IMR-90 (cell line): ENCODE measurements at regions not wholly inside any gene's neighbourhood (a gene's known extent, or its start where the extent isn't known, plus 50 kb on each side); places are given as distances from the start of the nearest gene placed in this dataset.

Source experiments
- ATAC-seq: fragments of 200-7000 bp; cut with Tn5 transposase; 2 replicates; pipeline ENCODE4 v1.9.1; 2020; ENCODE audit warnings: low read depth, mild to moderate bottlenecking, moderate library complexity
- BruUV-seq: library from RNA; stranded (reverse); fragments of 400-500 nt; replicated peaks from 2 replicates; lab custom pipeline; 2021; lab: Mats Ljungman, UMichigan
- CTCF ChIA-PET: fragments of 300-600 bp; formaldehyde crosslinking; extraction: SDS; loops from one replicate; lab custom pipeline; 2021; ENCODE audit warnings: antibody characterized with exemption; lab: Yijun Ruan, JAX
- POLR2A ChIA-PET: fragments of 300-600 bp; sonication (Branson Sonifier 250); formaldehyde crosslinking; loops from one replicate; lab custom pipeline; 2022; ENCODE audit warnings: antibody characterized with exemption; ENCODE audit not compliant: unreplicated experiment; lab: Charles Lee
- DNase-seq: peaks from one replicate; pipeline ENCODE4 v3.0.0; 2013
- H2AFZ ChIP-seq: replicated peaks from 2 replicates; pipeline ENCODE3; 2013; ENCODE audit warnings: low read length, mild to moderate bottlenecking; ENCODE audit not compliant: poor library complexity
- H2AK5ac ChIP-seq: 2 replicates; pipeline ENCODE4 v1.6.1; 2013; ENCODE audit warnings: low read depth, low read length, inconsistent platforms
- H2AK9ac ChIP-seq: replicated peaks from 2 replicates; pipeline ENCODE3; 2013; ENCODE audit warnings: mild to moderate bottlenecking, low read depth, low read length, moderate library complexity; ENCODE audit not compliant: poor library complexity
- H2BK120ac ChIP-seq: 2 replicates; pipeline ENCODE4 v1.6.1; 2013; ENCODE audit warnings: low read depth, low read length, inconsistent platforms
- H2BK15ac ChIP-seq: 3 replicates; pipeline ENCODE4 v1.6.1; 2013; ENCODE audit warnings: low read depth, low read length, inconsistent platforms
- H2BK20ac ChIP-seq: 2 replicates; pipeline ENCODE4 v1.6.1; 2013; ENCODE audit warnings: low read depth, mild to moderate bottlenecking, inconsistent platforms, low read length, moderate library complexity
- H2BK5ac ChIP-seq: 2 replicates; pipeline ENCODE4 v1.6.1; 2013; ENCODE audit warnings: mild to moderate bottlenecking, low read depth, low read length, inconsistent platforms; ENCODE audit not compliant: poor library complexity, severe bottlenecking
- H3K14ac ChIP-seq: replicated peaks from 2 replicates; pipeline ENCODE4 v1.6.1; 2013; ENCODE audit warnings: low read depth, low read length, inconsistent platforms
- H3K18ac ChIP-seq: 2 replicates; pipeline ENCODE4 v1.6.1; 2013; ENCODE audit warnings: low read depth, low read length, control low read depth
- H3K23ac ChIP-seq: 2 replicates; pipeline ENCODE4 v1.6.1; 2013; ENCODE audit warnings: low read depth, low read length, inconsistent platforms
- H3K27ac ChIP-seq: 2 replicates; pipeline ENCODE4 v1.5.1; 2013; ENCODE audit warnings: mild to moderate bottlenecking, control low read depth, low read length; ENCODE audit not compliant: insufficient read depth
- H3K27me3 ChIP-seq: 2 replicates; pipeline ENCODE4 v1.6.1; 2013; ENCODE audit warnings: low read length; ENCODE audit not compliant: control insufficient read depth, insufficient read depth
- H3K36me3 ChIP-seq: 2 replicates; pipeline ENCODE4 v1.6.1; 2013; ENCODE audit warnings: low read length, mixed read lengths; ENCODE audit not compliant: control insufficient read depth, insufficient read depth
- H3K4ac ChIP-seq: 2 replicates; pipeline ENCODE4 v1.6.1; 2013; ENCODE audit warnings: low read depth, low read length, inconsistent platforms
- H3K4me1 ChIP-seq: 2 replicates; pipeline ENCODE4 v1.6.1; 2013; ENCODE audit warnings: low read length, mixed read lengths; ENCODE audit not compliant: control insufficient read depth, insufficient read depth
- H3K4me2 ChIP-seq: 2 replicates; pipeline ENCODE4 v1.6.1; 2013; ENCODE audit warnings: low read depth, mild to moderate bottlenecking, control low read depth, low read length, moderate library complexity
- H3K4me3 ChIP-seq: 2 replicates; pipeline ENCODE4 v1.5.1; 2013; ENCODE audit warnings: low read depth, mild to moderate bottlenecking, control low read depth, low read length, moderate library complexity; ENCODE audit not compliant: insufficient read depth
- H3K56ac ChIP-seq: 2 replicates; pipeline ENCODE4 v1.6.1; 2013; ENCODE audit warnings: low read length, inconsistent platforms; ENCODE audit not compliant: insufficient read depth; ENCODE audit errors: extremely low read depth
- H3K79me1 ChIP-seq, 2 experiments: 2 replicates each; pipeline ENCODE4 v1.6.1; 2013; ENCODE audit warnings: low read length in 2 of 2, inconsistent platforms in 1 of 2, low read depth in 1 of 2
- H3K9ac ChIP-seq: 2 replicates; pipeline ENCODE4 v1.6.1; 2013; ENCODE audit warnings: low read depth, low read length, control low read depth
- H3K9me1 ChIP-seq: 2 replicates; pipeline ENCODE4 v1.6.1; 2013; ENCODE audit warnings: low read length, inconsistent platforms; ENCODE audit not compliant: insufficient read depth
- H3K9me3 ChIP-seq: 2 replicates; pipeline ENCODE4 v1.6.1; 2013; ENCODE audit warnings: low read length; ENCODE audit not compliant: control insufficient read depth, insufficient read depth
- H4K20me1 ChIP-seq: 2 replicates; pipeline ENCODE4 v1.6.1; 2013; ENCODE audit warnings: low read length, inconsistent platforms; ENCODE audit not compliant: insufficient read depth
- H4K5ac ChIP-seq: 2 replicates; pipeline ENCODE4 v1.6.1; 2013; ENCODE audit warnings: mild to moderate bottlenecking, low read depth, low read length, control low read depth
- H4K8ac ChIP-seq, 2 experiments: 2 replicates each; pipeline ENCODE4 v1.6.1; 2013; ENCODE audit warnings: low read depth in 2 of 2, low read length in 2 of 2, control low read depth in 1 of 2, inconsistent platforms in 1 of 2
- H4K91ac ChIP-seq: 2 replicates; pipeline ENCODE4 v1.6.1; 2013; ENCODE audit warnings: low read depth, low read length, inconsistent platforms; ENCODE audit not compliant: insufficient read depth
- BHLHE40 ChIP-seq: fragments of 150-350 bp; IDR thresholded peaks from 2 replicates; pipeline ENCODE4 v1.6.1; 2016; ENCODE audit warnings: mild to moderate bottlenecking, low read depth, low read length
- CEBPB ChIP-seq: IDR thresholded peaks from 2 replicates; pipeline ENCODE4 v1.6.1; 2012; ENCODE audit warnings: low read depth, low read length, improper control_type of control experiment
- CHD1 ChIP-seq: IDR thresholded peaks from 2 replicates; pipeline ENCODE4 v1.6.1; 2012; ENCODE audit warnings: low read depth, low read length, improper control_type of control experiment
- FOS ChIP-seq: fragments of 150-350 bp; IDR thresholded peaks from 2 replicates; pipeline ENCODE4 v1.6.1; 2016; ENCODE audit warnings: low read depth, low read length
- MAFK ChIP-seq: IDR thresholded peaks from 2 replicates; pipeline ENCODE4 v1.6.1; 2012; ENCODE audit warnings: low read depth, low read length, improper control_type of control experiment
- MAZ ChIP-seq: IDR thresholded peaks from 2 replicates; pipeline ENCODE4 v1.6.1; 2012; ENCODE audit warnings: low read depth, mild to moderate bottlenecking, low read length, improper control_type of control experiment, moderate library complexity, borderline replicate concordance
- MXI1 ChIP-seq: IDR thresholded peaks from 2 replicates; pipeline ENCODE4 v1.6.1; 2012; ENCODE audit warnings: low read depth, mild to moderate bottlenecking, low read length, moderate library complexity, borderline replicate concordance
- NFE2L2 ChIP-seq: fragments of 150-350 bp; IDR thresholded peaks from 2 replicates; pipeline ENCODE4 v1.6.1; 2016; ENCODE audit warnings: low read depth, mild to moderate bottlenecking, low read length
- POLR2A ChIP-seq: IDR thresholded peaks from 2 replicates; pipeline ENCODE4 v1.6.1; 2012; ENCODE audit warnings: mild to moderate bottlenecking, low read depth, low read length
- RAD21 ChIP-seq: IDR thresholded peaks from 2 replicates; pipeline ENCODE4 v1.6.1; 2012; ENCODE audit warnings: low read length, improper control_type of control experiment
- RCOR1 ChIP-seq: IDR thresholded peaks from 2 replicates; pipeline ENCODE4 v1.6.1; 2012; ENCODE audit warnings: mild to moderate bottlenecking, low read length, improper control_type of control experiment; ENCODE audit not compliant: insufficient replicate concordance
- RFX5 ChIP-seq: IDR thresholded peaks from 2 replicates; pipeline ENCODE4 v1.8.0; 2012; ENCODE audit warnings: low read depth, mild to moderate bottlenecking, low read length, moderate library complexity
- SMC3 ChIP-seq: fragments of 150-350 bp; IDR thresholded peaks from 2 replicates; pipeline ENCODE4 v1.6.1; 2016; ENCODE audit warnings: low read depth, mild to moderate bottlenecking, antibody characterized with exemption, low read length, moderate library complexity
- dilution Hi-C: fragments of 300-500 bp; cut with HindIII; formaldehyde crosslinking; loops from one replicate; pipeline ENCODE4 v1.14.3; 2018; ENCODE audit warnings: low sequenced_read_pairs; ENCODE audit not compliant: unreplicated experiment
- in situ Hi-C: fragments of 300-500 bp; cut with MboI; formaldehyde crosslinking; loops from 3 replicates; pipeline ENCODE4 v1.14.3; 2019; ENCODE audit warnings: low sequenced_read_pairs, inconsistent platforms, mixed read lengths
- intact Hi-C: fragments of 100-400 bp; cut with micrococcal nuclease; formaldehyde crosslinking; loops from 2 replicates; pipeline ENCODE4 v1.10.0; 2022
- TF ChIP-seq, protein P1 (sequence below): fragments of 150-350 bp; IDR thresholded peaks from 2 replicates; pipeline ENCODE4 v1.6.1; 2017; ENCODE audit warnings: mild to moderate bottlenecking, antibody characterized with exemption, low read length, low read depth
- TF ChIP-seq, protein P2 (sequence below): conservative IDR thresholded peaks from 2 replicates; pipeline ENCODE4 v1.5.1; 2012; ENCODE audit warnings: mild to moderate bottlenecking, low read depth, low read length, improper control_type of control experiment
- TF ChIP-seq, protein P3 (sequence below): fragments of 150-350 bp; IDR thresholded peaks from 2 replicates; pipeline ENCODE4 v1.6.1; 2016; ENCODE audit warnings: low read depth, mild to moderate bottlenecking, low read length, moderate library complexity, borderline replicate concordance

DNA sequence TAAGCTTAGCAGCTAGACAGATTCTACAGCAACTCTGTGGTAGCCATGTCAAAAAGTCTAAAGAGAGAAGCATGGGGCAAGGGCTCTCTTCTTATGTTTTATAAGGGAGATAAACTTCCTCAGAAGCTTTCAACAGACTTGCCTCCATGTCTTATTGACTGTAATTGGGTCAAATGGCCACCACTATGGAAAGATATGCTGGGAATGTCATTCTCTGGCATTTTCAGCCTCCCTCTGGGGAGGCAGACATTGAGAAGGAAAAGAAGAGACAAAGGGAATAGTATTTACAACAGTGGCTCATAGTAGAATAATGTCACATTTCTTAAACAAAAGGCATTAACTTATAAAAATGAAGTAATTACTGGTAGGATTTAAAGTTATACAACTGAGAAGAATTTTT is 1964.5 kb upstream of the PIK3C3 start:
- in situ Hi-C loops: no loop called here
- no peak overlapping the region for H2AK5ac ChIP-seq
- H4K8ac ChIP-seq: no peak overlapping the region
- no peaks in the 10 kb centered on the region for H3K9me1 ChIP-seq
- POLR2A ChIA-PET: interaction anchor here (0.8 kb wide), 1 partner anchor 961 kb away, joined by 3 read pairs; no protein-coding TSS in a partner anchor
- ATAC-seq: no peak
- dilution Hi-C loops: no loop called here
- no peaks in the 10 kb centered on the region for H4K20me1 ChIP-seq
- BruUV-seq: no TSS peak
- intact Hi-C loops: no loop called here
- no peak overlapping the region for H2BK20ac ChIP-seq
- H2AK9ac ChIP-seq: no peak overlapping the region
- H2BK120ac ChIP-seq: no peak overlapping the region
- H3K9me3 ChIP-seq: no peaks in the 10 kb centered on the region
- H3K4me3 ChIP-seq: no peak overlapping the region
- no peak overlapping the region for H4K5ac ChIP-seq
- no peak for DNase-seq
- H3K27me3 ChIP-seq: no peaks in the 10 kb centered on the region
- no peaks in the 10 kb centered on the region for H3K4me1 ChIP-seq
- H3K79me1 ChIP-seq: no peaks in the 10 kb centered on the region
- H3K36me3 ChIP-seq: no peaks in the 10 kb centered on the region
- H2BK5ac ChIP-seq: no peak overlapping the region
- no peak overlapping the region for H2AFZ ChIP-seq
- H3K4me2 ChIP-seq: no peak overlapping the region
- H3K27ac ChIP-seq: no peak overlapping the region
- no peak overlapping the region for H2BK15ac ChIP-seq
- H3K56ac ChIP-seq: no peak overlapping the region
- TF ChIP-seq MAZ: no peak
- no peak for TF ChIP-seq BHLHE40
- no peak for TF ChIP-seq FOS
- TF ChIP-seq, protein P1, sequence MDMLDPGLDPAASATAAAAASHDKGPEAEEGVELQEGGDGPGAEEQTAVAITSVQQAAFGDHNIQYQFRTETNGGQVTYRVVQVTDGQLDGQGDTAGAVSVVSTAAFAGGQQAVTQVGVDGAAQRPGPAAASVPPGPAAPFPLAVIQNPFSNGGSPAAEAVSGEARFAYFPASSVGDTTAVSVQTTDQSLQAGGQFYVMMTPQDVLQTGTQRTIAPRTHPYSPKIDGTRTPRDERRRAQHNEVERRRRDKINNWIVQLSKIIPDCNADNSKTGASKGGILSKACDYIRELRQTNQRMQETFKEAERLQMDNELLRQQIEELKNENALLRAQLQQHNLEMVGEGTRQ: no peak
- TF ChIP-seq POLR2A: no peak
- TF ChIP-seq CHD1: no peak
- no peak for TF ChIP-seq RFX5
- TF ChIP-seq RAD21: no peak
- TF ChIP-seq SMC3: no peak
- TF ChIP-seq, protein P2, sequence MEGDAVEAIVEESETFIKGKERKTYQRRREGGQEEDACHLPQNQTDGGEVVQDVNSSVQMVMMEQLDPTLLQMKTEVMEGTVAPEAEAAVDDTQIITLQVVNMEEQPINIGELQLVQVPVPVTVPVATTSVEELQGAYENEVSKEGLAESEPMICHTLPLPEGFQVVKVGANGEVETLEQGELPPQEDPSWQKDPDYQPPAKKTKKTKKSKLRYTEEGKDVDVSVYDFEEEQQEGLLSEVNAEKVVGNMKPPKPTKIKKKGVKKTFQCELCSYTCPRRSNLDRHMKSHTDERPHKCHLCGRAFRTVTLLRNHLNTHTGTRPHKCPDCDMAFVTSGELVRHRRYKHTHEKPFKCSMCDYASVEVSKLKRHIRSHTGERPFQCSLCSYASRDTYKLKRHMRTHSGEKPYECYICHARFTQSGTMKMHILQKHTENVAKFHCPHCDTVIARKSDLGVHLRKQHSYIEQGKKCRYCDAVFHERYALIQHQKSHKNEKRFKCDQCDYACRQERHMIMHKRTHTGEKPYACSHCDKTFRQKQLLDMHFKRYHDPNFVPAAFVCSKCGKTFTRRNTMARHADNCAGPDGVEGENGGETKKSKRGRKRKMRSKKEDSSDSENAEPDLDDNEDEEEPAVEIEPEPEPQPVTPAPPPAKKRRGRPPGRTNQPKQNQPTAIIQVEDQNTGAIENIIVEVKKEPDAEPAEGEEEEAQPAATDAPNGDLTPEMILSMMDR: no peak
- TF ChIP-seq MAFK: no peak
- TF ChIP-seq CEBPB: no peak
- TF ChIP-seq NFE2L2: no peak
- no peak for TF ChIP-seq MXI1
- TF ChIP-seq, protein P3, sequence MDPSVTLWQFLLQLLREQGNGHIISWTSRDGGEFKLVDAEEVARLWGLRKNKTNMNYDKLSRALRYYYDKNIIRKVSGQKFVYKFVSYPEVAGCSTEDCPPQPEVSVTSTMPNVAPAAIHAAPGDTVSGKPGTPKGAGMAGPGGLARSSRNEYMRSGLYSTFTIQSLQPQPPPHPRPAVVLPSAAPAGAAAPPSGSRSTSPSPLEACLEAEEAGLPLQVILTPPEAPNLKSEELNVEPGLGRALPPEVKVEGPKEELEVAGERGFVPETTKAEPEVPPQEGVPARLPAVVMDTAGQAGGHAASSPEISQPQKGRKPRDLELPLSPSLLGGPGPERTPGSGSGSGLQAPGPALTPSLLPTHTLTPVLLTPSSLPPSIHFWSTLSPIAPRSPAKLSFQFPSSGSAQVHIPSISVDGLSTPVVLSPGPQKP: no peak
- no peak for TF ChIP-seq RCOR1
- H3K4ac ChIP-seq: no peak overlapping the region
- H3K23ac ChIP-seq: no peak overlapping the region
- no peak overlapping the region for H3K14ac ChIP-seq
- no peak overlapping the region for H3K9ac ChIP-seq
- no peak overlapping the region for H4K91ac ChIP-seq
- H3K18ac ChIP-seq: no peak overlapping the region
- CTCF ChIA-PET: no interaction called here
